Motor neuron (in vitro differentiated cells): ENCODE measurements at regions not wholly inside any gene's neighbourhood (a gene's known extent, or its start where the extent isn't known, plus 50 kb on each side); places are given as distances from the start of the nearest gene placed in this dataset.
A peak's percentile ranks its signal among the peaks of the same experiment; 100 is the strongest.

Source experiments
- ATAC-seq, 8 experiments: fragments of 200-7000 bp; cut with Tn5 transposase; replicated peaks in 6 of 8; 2 replicates each; pipeline ENCODE4 v1.8.0; 2021; ENCODE audit warnings: mild to moderate bottlenecking in 8 of 8, moderate library complexity in 8 of 8
- H3K27ac ChIP-seq, 2 donors: fragments of 250-450 bp; sonication (Bioruptor Pico); 2 replicates each; pipeline ENCODE4 v1.9.0; 2021; ENCODE audit warnings: antibody characterized with exemption in 2 of 2, mild to moderate bottlenecking in 2 of 2, moderate library complexity in 1 of 2
- H3K4me1 ChIP-seq, 2 donors: fragments of 250-450 bp; sonication (Bioruptor Pico); replicated peaks in 1 of 2; 2 replicates each; pipeline ENCODE4 v1.6.1; 2021; ENCODE audit warnings: antibody characterized with exemption in 2 of 2, mild to moderate bottlenecking in 2 of 2, moderate library complexity in 1 of 2
- H3K4me3 ChIP-seq, 5 donors: fragments of 250-450 bp; sonication (Bioruptor Pico); 2 replicates each; pipeline ENCODE4 v1.9.0; 2021; ENCODE audit warnings: antibody characterized with exemption in 5 of 5, mild to moderate bottlenecking in 5 of 5, moderate library complexity in 4 of 5
- WGBS, 10 experiments: fragments of 450-650 bp; shearing (Covaris generic); methylation state at CpG; one replicate each; pipeline ENCODE4 v1.0.0; 2022; 5-methylcytosine and 5-hydroxymethylcytosine counted together
- in situ Hi-C, 9 experiments: fragments of 400-800 bp; cut with MboI; loops; one replicate each; pipeline ENCODE4 v1.15.0; 2021; ENCODE audit warnings: low sequenced_read_pairs in 9 of 9, low pct_unique_long_range_greater_than_20kb in 2 of 9; ENCODE audit not compliant: unreplicated experiment in 9 of 9

DNA sequence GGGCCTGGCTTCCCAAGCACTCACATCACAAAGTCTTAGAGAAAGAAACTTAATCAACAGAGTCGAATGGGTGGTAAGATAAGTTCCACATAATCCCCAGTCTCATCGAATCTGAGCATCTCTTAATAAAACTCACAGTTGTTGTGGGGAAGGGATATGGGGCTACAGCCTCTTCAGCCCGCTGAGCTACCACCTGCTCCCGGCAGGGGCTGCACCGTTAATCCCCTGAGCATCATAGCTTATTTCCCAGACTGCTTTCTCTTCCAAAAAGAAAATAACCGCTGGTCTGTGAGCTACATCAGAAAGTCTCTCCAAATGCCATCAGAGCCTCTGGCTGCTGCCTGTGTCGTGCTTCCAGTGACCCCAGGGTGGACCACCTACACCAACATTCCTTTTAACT, 139.4 kb upstream of the CELF4 start:
- WGBS, 10 experiments = 0 to 100% (median 80%) methylated on average over 1 to 5 of the region's 7 CpGs; no CpG with 5 or more reads in 1 of the 10 experiments
- Histone ChIP-seq H3K4me1 (no peaks in the 10 kb centered on the region), H3K4me3 (no peak overlapping the region), H3K27ac (no peak overlapping the region)
- in situ Hi-C loops = no loop called here
- ATAC-seq = no peak

GRCh38 chr18:37702841-37703240, 137.2 kb upstream of the CELF4 start:
- H3K4me1 ChIP-seq = no peaks in the 10 kb centered on the region
- H3K27ac ChIP-seq = no peak overlapping the region
- 0 to 80% (median 45%) methylated on average over 1 to 2 of the region's 2 CpGs for WGBS, 10 experiments
- in situ Hi-C loops = no loop called here
- ATAC-seq = peak in 2 of 8 experiments; percentile 60 to 74
- H3K4me3 ChIP-seq = no peak overlapping the region

DNA sequence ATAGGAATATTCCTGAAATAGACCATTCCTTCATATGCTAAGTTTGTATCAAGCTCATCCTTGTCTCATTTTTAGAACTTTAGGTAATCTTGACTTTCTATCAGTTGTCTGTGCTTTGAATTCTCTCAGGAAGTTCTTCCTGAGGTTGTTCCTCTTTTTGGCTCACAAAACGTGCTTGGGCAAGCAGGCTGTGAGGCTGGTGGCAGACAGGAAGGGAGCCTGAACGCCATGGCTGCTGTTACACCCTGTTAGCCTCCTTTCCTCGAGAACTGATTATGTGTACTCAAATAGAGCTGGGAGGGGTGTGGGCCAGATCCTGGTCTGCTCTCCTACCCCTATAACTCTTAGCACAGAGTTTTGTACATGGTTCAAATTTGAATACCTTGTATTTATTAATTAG, 136.4 kb upstream of the CELF4 start:
- 0 to 88% (median 38%) methylated on average over 1 to 3 of the region's 3 CpGs; no CpG with 5 or more reads in 4 of the 10 experiments for WGBS, 10 experiments
- in situ Hi-C loops = no loop called here
- H3K27ac ChIP-seq = no peak overlapping the region
- no peak overlapping the region for H3K4me3 ChIP-seq
- ATAC-seq = peak in 2 of 8 experiments; percentile 27 to 31
- H3K4me1 ChIP-seq = no peaks in the 10 kb centered on the region

GRCh38 chr18:37698508-37699040, 133.0 kb upstream of the CELF4 start:
- in situ Hi-C loops = no loop called here
- Histone ChIP-seq H3K27ac (no peak overlapping the region), H3K4me1 (no peaks in the 10 kb centered on the region), H3K4me3 (no peak overlapping the region)
- no peak for ATAC-seq
- 0 to 64% (median 53%) methylated on average over 1 to 2 of the region's 3 CpGs; no CpG with 5 or more reads in 6 of the 10 experiments for WGBS, 10 experiments

DNA sequence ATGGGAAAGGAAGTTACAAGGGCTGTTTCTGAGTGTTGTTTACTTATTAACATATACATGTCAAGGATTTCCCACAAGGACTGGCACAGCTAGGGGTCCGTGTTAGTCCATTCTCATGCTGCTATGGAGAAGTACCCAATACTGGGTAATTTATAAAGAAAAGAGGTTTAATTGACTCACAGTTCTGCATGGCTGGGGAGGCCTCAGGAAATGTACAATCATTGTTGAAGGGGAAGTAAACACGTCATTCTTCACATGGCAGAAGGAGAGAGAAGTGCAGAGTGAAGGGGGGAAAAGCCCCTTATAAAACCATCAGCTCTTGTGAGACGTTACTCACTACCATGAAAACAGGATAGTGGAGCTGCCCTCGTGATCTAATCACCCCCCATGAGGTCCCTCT, 128.9 kb upstream of the CELF4 start:
- H3K4me3 ChIP-seq = no peak overlapping the region
- no peak for ATAC-seq
- H3K4me1 ChIP-seq = no peaks in the 10 kb centered on the region
- WGBS, 10 experiments = 0 to 55% (median 8%) methylated on average over 1 to 4 of the region's 4 CpGs; no CpG with 5 or more reads in 1 of the 10 experiments
- in situ Hi-C loops = no loop called here
- no peak overlapping the region for H3K27ac ChIP-seq

DNA sequence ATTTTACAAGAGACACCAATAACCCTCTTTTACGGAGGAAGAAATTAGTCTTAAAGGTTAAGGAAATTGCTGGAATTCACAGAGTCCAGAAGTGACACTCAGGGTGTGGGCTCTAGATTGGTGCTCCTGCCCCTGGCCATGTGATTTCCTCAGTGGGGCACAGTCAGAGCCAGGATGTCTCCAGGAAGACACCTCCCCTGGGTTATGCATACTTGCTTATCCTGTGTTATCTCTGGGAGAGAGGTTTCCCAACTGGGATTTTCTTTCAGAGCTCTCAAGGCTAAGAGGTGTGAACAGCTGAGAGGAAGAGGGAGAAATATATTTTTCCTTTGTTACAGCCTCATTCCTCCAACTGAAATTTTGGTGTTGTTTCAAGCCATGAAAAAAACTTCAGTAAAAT, 125.6 kb upstream of the CELF4 start:
- in situ Hi-C loops = no loop called here
- peak in 2 of 8 experiments; percentile 84 to 97 for ATAC-seq
- no peaks in the 10 kb centered on the region for H3K4me1 ChIP-seq

DNA sequence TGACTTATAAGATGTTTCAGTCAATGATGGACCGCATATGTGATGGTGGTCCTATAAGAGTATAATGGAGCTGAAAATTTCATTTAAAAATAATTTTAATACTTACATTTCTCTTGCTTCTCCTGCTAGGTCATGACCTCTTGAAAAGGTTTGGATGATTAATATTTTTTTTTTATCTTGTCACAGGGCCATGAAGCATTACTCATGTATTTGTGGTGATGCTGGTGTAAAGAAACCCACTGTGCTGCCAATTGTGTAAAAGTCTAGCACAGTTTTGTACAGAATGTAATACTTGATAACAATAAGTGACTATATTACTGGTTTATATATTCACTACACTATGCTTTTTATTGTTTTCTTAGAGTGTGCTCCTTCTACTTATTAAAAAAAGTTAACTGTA, 124.2 kb upstream of the CELF4 start:
- Histone ChIP-seq H3K4me3 (no peak overlapping the region), H3K27ac (no peak overlapping the region), H3K4me1 (no peaks in the 10 kb centered on the region)
- 33 to 100% (median 96%) methylated on average over 1 of the region's 1 CpG; no CpG with 5 or more reads in 2 of the 10 experiments for WGBS, 10 experiments
- ATAC-seq = no peak
- in situ Hi-C loops = no loop called here

More for the DNA sequence above, 125.6 kb upstream of the CELF4 start:
- no peak overlapping the region for H3K4me3 ChIP-seq
- 14 to 100% (median 58%) methylated on average over 1 of the region's 1 CpG; no CpG with 5 or more reads in 6 of the 10 experiments for WGBS, 10 experiments
- H3K27ac ChIP-seq = no peak overlapping the region

DNA sequence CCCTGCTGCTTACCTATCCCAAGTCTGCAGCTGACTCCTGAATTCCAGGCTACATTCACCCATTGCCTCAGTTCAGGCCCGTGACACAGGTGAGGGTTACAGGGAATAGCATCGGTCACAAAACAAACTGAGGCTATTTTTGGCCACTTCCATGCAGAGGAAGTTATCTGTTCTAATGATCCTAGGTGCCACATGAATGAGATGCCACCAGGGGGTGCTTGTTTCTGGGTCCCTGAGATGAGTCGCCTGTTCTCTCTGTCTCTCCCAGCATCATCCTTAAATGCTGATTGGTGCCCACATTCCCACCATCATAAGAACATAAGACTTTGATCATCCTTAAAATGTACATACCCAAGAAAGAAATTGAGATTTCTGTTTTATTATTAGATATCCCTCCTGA, 119.0 kb upstream of the CELF4 start:
- ATAC-seq = peak in 2 of 8 experiments; percentile 38 to 41
- Histone ChIP-seq H3K27ac (no peak overlapping the region), H3K4me3 (no peak overlapping the region), H3K4me1 (no peaks in the 10 kb centered on the region)
- 65 to 100% (median 75%) methylated on average over 2 to 3 of the region's 3 CpGs; no CpG with 5 or more reads in 6 of the 10 experiments for WGBS, 10 experiments
- in situ Hi-C loops = no loop called here

DNA sequence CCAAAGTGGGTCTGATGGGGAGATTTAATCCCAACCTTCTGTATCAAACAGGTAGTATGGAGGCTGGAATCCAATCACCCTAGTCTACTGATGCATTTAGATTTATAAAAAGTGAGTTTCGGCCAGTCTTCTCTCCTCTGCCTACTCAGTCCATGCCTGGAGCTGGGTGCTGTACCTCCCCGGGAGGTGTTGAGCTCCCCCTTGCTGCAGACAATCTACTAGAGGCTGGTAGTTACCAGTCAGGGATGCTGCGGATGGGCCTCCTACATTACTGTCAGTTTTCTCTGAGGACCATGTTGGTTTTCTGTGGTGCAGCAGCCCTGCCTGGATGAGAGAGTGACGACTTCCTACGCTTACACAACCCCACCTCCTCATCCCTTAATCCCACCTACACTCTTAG, 118.6 kb upstream of the CELF4 start:
- in situ Hi-C loops = no loop called here
- no peak for ATAC-seq
- Histone ChIP-seq H3K4me1 (no peaks in the 10 kb centered on the region), H3K4me3 (no peak overlapping the region), H3K27ac (no peak overlapping the region)
- WGBS, 10 experiments = 39 to 100% (median 70%) methylated on average over 1 to 4 of the region's 5 CpGs; no CpG with 5 or more reads in 5 of the 10 experiments

DNA sequence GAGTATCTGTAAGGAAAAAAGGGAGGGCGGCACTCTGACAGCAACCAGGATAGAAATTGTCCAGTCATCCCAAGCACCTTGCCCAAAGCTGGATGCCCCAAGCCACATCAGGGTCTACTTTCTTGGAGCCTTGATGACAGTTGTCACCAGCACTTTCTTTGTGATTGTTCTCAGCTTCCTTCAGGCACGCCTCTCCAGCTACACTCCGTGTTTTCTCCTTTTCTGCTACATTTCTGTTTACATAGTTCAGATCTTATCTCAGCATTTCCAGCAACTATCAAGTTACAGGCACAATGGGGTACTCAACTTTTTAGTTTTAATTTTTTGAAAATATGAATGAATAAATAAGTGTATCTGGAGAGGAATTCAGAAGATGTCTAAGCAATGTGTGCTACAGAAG, 115.3 kb upstream of the CELF4 start:
- Histone ChIP-seq H3K4me3 (no peak overlapping the region), H3K4me1 (no peaks in the 10 kb centered on the region), H3K27ac (no peak overlapping the region)
- WGBS, 10 experiments = 0 to 90% (median 73%) methylated on average over 1 to 3 of the region's 3 CpGs; no CpG with 5 or more reads in 3 of the 10 experiments
- in situ Hi-C loops = no loop called here
- peak in 2 of 8 experiments; percentile 17 to 56 for ATAC-seq

DNA sequence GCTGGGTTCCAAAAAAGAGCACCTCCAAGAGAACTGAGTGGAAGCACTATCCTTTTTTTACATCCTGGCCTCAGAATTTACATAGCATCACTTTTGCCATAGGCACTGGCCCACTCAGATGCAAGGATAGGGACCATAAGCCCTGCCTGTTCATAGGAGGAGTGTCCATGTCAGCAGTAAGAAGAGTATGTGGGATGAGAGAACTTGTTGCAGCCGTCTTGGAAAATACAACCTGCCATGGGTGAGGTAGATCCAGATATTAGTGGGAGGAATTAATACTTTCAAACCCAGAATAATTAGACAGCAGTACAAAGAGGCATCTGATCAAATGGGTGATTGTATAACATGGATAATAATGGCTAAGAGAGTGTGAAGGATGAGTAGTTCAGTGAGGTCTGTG, 110.7 kb upstream of the CELF4 start:
- no peak overlapping the region for H3K27ac ChIP-seq
- ATAC-seq = no peak
- WGBS, 10 experiments = 20 to 100% (median 75%) methylated on average over 1 of the region's 1 CpG; no CpG with 5 or more reads in 4 of the 10 experiments
- H3K4me1 ChIP-seq = no peaks in the 10 kb centered on the region
- in situ Hi-C loops = no loop called here
- H3K4me3 ChIP-seq = no peak overlapping the region

- 0 to 73% (median 58%) methylated on average over 1 of the region's 1 CpG; no CpG with 5 or more reads in 1 of the 10 experiments for WGBS, 10 experiments
- H3K4me3 ChIP-seq = no peak overlapping the region
- in situ Hi-C loops = no loop called here
- H3K27ac ChIP-seq = no peak overlapping the region
- no peaks in the 10 kb centered on the region for H3K4me1 ChIP-seq
- ATAC-seq = no peak
Measured at GRCh38 chr18:37675699-37676098, 110.1 kb upstream of the CELF4 start.

GRCh38 chr18:37674570-37674969, 109.0 kb upstream of the CELF4 start:
- Histone ChIP-seq H3K27ac (no peak overlapping the region), H3K4me1 (no peaks in the 10 kb centered on the region), H3K4me3 (no peak overlapping the region)
- 0 to 100% (median 81%) methylated on average over 1 to 4 of the region's 4 CpGs for WGBS, 10 experiments
- in situ Hi-C loops = no loop called here
- peak in 1 of 8 experiments; percentile 53 for ATAC-seq

DNA sequence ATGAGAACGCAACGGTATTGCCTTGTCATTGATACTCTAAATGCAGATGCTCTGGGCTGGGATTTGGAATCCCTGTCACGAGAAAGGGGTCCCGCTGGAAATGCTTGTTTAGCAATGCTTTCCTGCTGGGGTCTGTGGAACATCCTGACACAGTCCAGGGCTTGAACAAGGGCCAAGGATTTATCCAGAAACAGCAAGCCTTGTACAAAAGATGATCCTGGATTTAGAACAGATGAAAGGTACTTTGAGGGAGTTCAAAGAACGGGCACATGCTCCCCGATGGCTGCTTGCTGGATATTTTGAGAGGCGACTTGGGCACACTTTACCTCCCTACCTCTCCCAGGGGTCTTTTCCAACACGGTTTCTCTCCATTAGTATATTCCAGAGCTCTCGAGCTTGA, 108.1 kb upstream of the CELF4 start:
- H3K4me3 ChIP-seq = no peak overlapping the region
- in situ Hi-C loops = no loop called here
- peaks cover 2 to 8% of the 10 kb centered on the region in 2 donors for H3K4me1 ChIP-seq
- no peak overlapping the region for H3K27ac ChIP-seq
- 0 to 100% (median 74%) methylated on average over 1 to 9 of the region's 9 CpGs; no CpG with 5 or more reads in 1 of the 10 experiments for WGBS, 10 experiments
- no peak for ATAC-seq
